OCI-LY7 (cell line): ENCODE measurements at regions not wholly inside any gene's neighbourhood (a gene's known extent, or its start where the extent isn't known, plus 50 kb on each side); places are given as distances from the start of the nearest gene placed in this dataset.

Experiments used
- EZH2phosphoT487 ChIP-seq: fragments of 200-600 bp; sonication (generic); IDR thresholded peaks from 2 replicates; pipeline ENCODE4 v1.6.1; 2018; ENCODE audit warnings: low read depth, borderline replicate concordance, mild to moderate bottlenecking, mixed run types, antibody characterized with exemption, low read length, moderate library complexity, mixed read lengths
- TF ChIP-seq, protein P1 (sequence below): fragments of 200-600 bp; sonication (generic); conservative IDR thresholded peaks from 2 replicates; pipeline ENCODE4 v1.5.1; 2014; ENCODE audit warnings: mild to moderate bottlenecking, antibody characterized with exemption, low read length, moderate library complexity, mixed read lengths

- TF ChIP-seq, protein P1, sequence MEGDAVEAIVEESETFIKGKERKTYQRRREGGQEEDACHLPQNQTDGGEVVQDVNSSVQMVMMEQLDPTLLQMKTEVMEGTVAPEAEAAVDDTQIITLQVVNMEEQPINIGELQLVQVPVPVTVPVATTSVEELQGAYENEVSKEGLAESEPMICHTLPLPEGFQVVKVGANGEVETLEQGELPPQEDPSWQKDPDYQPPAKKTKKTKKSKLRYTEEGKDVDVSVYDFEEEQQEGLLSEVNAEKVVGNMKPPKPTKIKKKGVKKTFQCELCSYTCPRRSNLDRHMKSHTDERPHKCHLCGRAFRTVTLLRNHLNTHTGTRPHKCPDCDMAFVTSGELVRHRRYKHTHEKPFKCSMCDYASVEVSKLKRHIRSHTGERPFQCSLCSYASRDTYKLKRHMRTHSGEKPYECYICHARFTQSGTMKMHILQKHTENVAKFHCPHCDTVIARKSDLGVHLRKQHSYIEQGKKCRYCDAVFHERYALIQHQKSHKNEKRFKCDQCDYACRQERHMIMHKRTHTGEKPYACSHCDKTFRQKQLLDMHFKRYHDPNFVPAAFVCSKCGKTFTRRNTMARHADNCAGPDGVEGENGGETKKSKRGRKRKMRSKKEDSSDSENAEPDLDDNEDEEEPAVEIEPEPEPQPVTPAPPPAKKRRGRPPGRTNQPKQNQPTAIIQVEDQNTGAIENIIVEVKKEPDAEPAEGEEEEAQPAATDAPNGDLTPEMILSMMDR: no peak
- no peak for TF ChIP-seq EZH2phosphoT487
Observed at GRCh38 chr4:82034878-82035277, 338.9 kb downstream of the HNRNPD start.
